ELR (cell line): ENCODE measurements at regions not wholly inside any gene's neighbourhood (a gene's known extent, or its start where the extent isn't known, plus 50 kb on each side); places are given as distances from the start of the nearest gene placed in this dataset.
A peak's percentile ranks its signal among the peaks of the same experiment; 100 is the strongest.

Source experiments
- DNase-seq: peaks from one replicate; pipeline ENCODE4 v3.0.0-alpha.2; 2015; ENCODE audit warnings: low read depth

- no peak for DNase-seq
Observed at GRCh38 chr10:129331207-129331838, 135.7 kb upstream of the MGMT start.

- no peak for DNase-seq
Observed at GRCh38 chr10:129331839-129332220, 135.2 kb upstream of the MGMT start.

DNA sequence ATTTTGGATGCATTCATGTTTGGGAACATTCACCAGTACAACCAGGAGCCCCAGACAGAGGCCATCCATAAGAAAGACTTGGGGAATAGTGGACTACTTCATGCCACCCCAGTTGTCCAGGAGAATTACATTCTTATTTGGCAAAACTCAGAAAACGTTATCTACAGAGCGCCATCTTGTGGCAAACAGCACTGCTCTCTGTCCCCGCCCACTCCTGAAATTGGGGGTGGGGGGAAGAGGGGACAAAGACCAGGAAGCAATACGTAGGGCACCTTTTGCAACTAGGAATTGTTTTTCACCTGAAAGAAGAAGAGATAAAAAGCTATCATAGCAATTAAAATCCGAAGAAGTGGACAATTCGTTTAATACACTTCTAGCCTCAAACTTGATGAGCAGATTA lies 134.6 kb upstream of the MGMT start:
- no peak for DNase-seq

- no peak for DNase-seq
Observed at GRCh38 chr10:129333706-129334105, 133.3 kb upstream of the MGMT start.

GRCh38 chr10:129334266-129334665 lies 132.8 kb upstream of the MGMT start:
- DNase-seq: no peak

DNA sequence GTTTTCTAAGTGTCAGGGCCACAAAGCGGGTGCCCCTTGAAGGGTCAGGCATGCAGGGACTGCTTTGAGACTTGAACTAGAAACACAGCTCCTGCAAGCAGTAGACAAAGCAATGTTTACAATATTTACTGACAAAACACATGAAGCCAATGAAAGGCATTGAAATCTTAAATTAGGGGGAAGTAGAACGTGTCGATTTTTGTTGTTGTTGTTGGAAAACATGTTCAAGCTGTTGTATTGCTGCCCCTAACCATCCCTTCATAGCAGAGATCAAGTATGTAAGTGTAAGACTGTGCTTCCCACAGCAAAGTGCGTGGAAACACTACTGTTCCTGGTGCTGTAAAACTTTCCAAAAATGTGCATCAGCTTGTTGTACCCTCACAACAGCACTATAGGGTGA lies 131.6 kb upstream of the MGMT start:
- no peak for DNase-seq

DNA sequence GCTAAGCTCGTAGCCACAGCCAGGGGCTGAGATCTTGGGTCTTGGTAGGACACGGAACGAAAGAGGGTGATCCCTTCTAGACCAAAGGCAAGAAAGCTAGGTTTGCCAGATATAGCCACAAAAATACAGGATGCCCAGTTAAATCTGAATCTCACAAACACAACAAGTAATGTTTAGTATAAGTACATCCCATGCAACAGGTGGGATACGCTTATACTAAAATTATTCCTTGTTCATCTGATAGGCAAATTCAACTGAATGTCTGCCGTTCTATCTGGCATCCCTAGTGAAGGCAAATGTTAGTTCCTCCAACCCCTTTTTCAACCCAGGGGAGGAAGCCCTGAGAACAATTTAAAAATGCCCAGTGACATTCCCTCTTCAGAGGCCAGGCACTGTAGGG lies 131.1 kb upstream of the MGMT start:
- DNase-seq: no peak

DNA sequence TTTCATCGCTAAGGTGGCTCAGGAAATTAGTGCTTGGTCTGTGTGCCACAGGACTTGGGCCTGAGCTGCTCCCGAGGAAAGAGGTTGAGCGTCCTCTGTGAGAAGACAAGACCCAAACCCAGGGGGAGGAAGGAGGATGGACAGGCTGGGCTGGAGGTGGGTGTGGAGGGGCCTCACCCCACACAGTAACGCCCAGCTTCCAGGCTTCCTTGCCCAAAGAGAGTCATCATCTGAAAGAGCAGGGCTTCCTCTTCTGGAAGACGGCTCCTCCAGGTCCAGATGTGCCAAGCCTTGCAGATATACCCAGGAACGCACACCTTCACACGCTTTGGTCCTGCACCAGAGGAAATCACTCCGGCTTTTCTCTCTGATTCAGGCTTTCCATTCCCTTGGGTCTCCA lies 127.8 kb upstream of the MGMT start:
- no peak for DNase-seq

GRCh38 chr10:129339841-129340240 lies 127.2 kb upstream of the MGMT start:
- DNase-seq: no peak

DNA sequence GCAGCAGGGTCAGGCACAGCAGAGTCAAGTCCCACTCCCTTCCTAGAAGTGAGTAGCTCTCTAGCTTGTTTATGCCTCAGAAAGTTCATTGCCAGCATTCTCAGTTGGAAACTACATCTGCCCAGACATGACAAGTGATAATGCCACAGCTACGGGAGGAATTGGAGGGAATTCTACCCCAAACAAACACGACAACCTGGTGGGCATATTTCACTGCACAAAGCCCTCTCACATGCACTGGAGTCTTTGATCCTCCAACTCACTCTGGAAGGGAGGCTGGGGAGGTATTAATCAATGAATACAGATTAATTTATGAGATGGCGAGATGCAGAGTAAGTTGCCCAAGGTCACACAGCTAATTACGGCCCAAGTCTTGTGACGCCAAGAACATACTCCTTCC lies 126.0 kb upstream of the MGMT start:
- DNase-seq: no peak

- no peak for DNase-seq
Observed at GRCh38 chr10:129342385-129342784, 124.7 kb upstream of the MGMT start.

GRCh38 chr10:129343141-129343540 lies 123.9 kb upstream of the MGMT start:
- DNase-seq: no peak

DNA sequence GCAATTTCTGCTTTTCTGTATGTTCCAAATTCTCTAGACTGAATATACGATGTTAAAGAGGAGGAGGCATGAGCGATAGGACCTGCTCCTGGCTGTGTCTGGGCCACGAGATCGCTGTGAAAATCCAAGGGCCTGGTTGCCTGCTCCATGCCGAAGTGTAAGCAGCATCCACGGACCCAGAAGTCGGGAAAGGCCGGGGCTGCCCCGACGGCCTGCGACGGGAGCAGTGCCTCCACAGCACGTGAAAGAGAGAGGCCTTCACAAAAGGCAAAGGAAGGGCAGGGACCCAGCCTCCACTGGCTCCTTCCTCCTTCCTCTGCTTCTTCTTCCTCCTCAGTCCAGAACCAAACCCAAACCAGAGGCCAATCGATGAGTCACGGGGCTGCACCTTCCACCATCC lies 122.9 kb upstream of the MGMT start:
- DNase-seq: no peak

DNA sequence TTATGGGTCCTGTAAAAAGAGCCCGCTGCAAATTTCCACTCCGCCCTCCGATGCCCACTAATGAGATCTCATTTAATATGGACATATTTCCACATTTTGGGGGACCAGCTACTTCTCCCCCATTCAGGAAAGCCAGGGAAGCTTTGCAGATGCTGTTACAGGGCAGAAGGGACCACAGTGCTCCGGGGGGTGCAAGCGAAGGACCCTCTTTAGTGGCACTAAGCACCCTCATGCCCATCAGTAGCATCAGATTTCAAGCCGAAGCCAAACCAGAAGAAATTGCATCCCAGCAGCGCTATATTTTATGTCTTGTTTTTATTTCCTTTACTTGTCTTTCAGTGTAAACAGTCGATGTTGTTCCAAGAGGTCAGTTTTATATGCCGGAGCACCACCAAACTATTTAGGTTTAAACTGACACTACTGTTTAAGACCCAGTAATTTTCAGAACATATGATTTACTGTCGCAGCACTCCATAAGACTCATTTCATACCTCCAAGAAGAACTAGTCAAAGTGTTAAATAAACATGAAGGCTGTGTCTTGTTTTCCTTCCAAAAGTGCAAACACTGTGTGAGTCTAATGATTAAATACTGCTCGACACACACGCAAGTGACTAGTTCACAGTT lies 122.2 kb upstream of the MGMT start:
- DNase-seq: no peak

- DNase-seq: no peak
Observed at GRCh38 chr10:129345763-129346162, 121.3 kb upstream of the MGMT start.

DNA sequence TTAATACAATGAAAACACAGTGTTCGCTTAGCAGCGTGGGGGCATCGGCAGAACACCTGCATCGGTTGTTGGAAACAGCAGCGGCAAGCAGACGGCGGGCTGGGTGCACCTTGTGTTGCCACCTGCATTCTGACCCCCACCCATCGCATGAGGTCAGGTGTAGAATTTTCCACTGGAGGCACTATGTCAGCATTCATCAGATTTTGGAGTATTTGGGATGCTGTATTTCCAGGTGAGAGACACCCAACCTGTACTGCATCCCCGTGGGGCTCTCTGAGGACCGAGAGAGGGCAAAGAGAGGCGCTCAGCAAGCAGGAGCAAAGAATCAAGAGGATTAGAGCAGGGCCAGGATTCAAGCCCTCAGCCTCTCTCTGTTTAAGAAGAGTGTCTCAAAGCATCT lies 116.4 kb upstream of the MGMT start:
- DNase-seq: no peak

DNA sequence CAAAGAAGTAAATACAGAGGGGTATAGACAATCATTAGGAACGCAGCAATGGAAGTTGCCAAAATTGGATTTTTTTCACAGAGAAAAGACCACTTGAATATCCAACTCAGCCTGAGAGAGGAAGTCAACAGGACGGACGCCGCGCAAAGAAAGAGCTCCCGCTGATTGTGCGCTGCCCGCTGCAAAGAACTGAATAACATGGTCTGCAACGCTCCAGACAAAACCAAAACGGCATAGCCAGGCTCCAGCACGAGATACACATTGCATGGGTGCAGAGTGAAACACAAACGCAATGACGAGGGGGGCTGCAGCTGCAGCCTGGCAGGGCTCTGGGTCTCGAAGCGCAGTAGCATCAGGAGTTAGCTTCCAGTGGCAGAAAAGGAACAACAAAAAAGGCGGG lies 113.9 kb upstream of the MGMT start:
- no peak for DNase-seq

DNA sequence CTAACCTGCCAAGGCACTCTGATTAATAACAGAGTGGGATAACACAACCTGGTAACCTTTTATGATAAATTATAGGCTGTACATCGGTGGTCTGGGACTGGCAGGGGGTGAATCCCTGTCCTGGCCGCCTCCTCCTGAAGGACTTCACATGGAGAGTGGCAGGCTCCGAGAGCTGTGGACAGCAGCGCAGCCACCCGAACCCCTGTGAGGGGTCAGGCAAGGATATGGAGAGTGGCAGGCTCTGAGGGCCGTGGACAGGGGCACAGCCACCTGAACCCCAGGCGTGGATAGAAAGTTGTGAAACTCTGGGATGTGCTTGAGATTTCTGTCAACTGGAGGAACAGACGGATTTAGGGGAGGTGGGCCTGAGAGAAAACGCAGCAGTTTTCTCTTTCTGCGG lies 107.0 kb upstream of the MGMT start:
- DNase-seq: no peak

- DNase-seq: no peak
Observed at GRCh38 chr10:129361676-129362376, 105.2 kb upstream of the MGMT start.

- DNase-seq: no peak
Observed at GRCh38 chr10:129364949-129365348, 102.1 kb upstream of the MGMT start.

DNA sequence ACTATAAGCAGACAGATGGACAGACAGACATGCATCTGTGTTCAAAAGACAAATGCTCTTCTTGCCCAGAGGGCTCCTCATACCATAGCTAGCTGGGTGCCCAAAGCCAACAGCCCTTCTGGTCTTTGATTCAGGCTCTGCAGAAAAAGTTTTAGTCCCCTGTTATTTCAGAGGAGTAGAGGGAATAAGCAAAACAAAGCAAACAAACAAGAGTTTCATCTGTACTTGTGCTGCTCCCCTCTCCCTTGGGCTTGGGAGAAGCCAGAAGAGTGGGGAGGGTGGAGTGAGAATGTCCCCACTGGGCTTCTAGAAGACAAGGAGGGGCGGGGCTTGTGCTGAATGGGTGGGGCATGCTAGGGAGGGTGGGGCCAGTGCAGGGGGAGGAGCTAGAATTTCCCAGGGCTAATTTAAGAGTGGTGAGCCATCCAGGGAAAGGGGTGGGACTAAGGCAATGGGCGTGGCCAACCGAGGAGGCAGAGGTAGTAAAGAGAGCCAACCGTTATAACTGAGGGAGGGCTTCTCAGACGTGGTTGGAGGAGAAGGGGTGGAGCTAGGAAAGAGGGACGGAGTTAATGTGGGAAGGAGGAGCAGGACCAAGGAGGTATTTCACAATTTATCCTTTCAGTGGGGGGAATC lies 101.2 kb upstream of the MGMT start:
- peak; percentile 1 for DNase-seq

DNA sequence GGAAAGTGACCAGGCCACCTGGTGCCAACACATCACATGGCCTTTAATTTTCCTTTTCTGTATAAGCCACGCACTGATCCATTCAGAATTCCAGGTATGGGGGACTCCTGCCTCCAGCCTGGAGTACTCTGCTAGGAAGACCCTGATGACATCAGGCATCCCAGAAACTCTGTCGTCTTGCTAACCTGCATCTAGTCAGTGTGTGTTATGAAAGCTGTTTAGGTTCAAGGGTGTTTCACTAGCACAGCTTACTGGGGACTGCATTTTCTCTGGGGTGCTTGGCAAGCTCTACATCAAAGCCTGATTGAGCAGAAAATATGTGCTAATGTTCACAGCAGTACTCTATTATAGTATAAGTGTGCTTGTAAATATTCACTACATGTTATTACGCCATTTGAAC lies 100.6 kb upstream of the MGMT start:
- DNase-seq: no peak

- DNase-seq: no peak
Observed at GRCh38 chr10:129369566-129369965, 97.5 kb upstream of the MGMT start.
